PFSK-1 (cell line): ENCODE measurements at regions not wholly inside any gene's neighbourhood (a gene's known extent, or its start where the extent isn't known, plus 50 kb on each side); places are given as distances from the start of the nearest gene placed in this dataset.

Experiments
- POLR2AphosphoS5 ChIP-seq: IDR thresholded peaks from 2 replicates; pipeline ENCODE4 v1.6.1; 2012; ENCODE audit warnings: low read depth, mild to moderate bottlenecking, control low read depth, low read length, moderate library complexity
- REST ChIP-seq, 2 experiments: IDR thresholded peaks; 2 replicates each; pipeline versions ENCODE4 v1.6.1 to v1.8.0; 2011 to 2012; ENCODE audit warnings: low read depth in 2 of 2, low read length in 2 of 2, control low read depth in 1 of 2, inconsistent platforms in 1 of 2, mild to moderate bottlenecking in 1 of 2, moderate library complexity in 1 of 2; ENCODE audit not compliant: insufficient read depth in 1 of 2

GRCh38 chr12:42919691-42920090, 330.1 kb upstream of the PRICKLE1 start:
- TF ChIP-seq POLR2AphosphoS5 (no peak), REST (IDR thresholded peaks at IDR 0.05; ENCODE audit: insufficient read depth in 1 of 2, low read depth in 2 of 2, low read length in 2 of 2) (no peak)
